ENCODE measurements at regions not wholly inside any gene's neighbourhood (a gene's known extent, or its start where the extent isn't known, plus 50 kb on each side); places are given as distances from the start of the nearest gene placed in this dataset.

DNA sequence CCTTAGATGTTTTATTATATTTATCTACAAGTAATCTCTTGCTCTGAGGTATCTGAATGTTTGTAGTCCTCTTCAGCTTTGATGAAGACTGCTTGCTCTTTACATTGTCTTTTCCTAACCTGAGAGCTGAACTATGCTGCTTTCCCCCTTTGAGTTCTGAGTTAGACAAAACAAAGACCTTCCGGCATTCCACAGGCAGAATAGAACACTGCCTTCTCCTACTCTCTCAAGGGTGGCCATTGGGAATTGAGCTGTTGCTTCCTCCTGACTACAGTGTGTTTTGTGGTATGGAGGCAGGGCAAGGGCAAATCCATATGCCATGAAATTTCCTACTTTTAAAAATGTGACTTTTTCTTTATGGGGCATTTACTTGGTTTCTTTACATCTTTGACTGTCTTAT, 841.0 kb downstream of the FAM133A start:
- Histone ChIP-seq H2AFZ (no peak overlapping the region), H3K4me2 (no peak overlapping the region), H3K27me3 (ENCODE audit: insufficient read depth) (no peaks in the 10 kb centered on the region), H3F3A (replicated peaks; ENCODE audit: low read depth) (no peaks in the 10 kb centered on the region), H4K20me1 (replicated peaks; ENCODE audit: insufficient read depth) (no peaks in the 10 kb centered on the region), H3K27ac (ENCODE audit: low read depth) (0 out of 2 replicates have a peak overlapping the region, but pooled peaks have one; percentile 34), H3K4me3 (no peak overlapping the region), H3K9me2 (ENCODE audit: insufficient read depth) (no peaks in the 10 kb centered on the region), H3K36me3 (ENCODE audit: insufficient read depth) (peaks cover 2% of the 10 kb centered on the region; the same call in 1 of the 2 replicates), H3K79me2 (replicated peaks; ENCODE audit: insufficient read depth) (no peaks in the 10 kb centered on the region), H3K4me1 (ENCODE audit: insufficient read depth) (no peaks in the 10 kb centered on the region; the same call in 1 of the 2 replicates)
- H3K27ac Mint-ChIP-seq, result no peak overlapping the region
- DNase-seq (ENCODE audit: low spot score), result peak; percentile 41
- H3K4me1 Mint-ChIP-seq, result peaks cover 4% of the 10 kb centered on the region; the same call in 2 of the 3 replicates
- TF ChIP-seq ZNF462 (CRISPR knock-in tag; IDR thresholded peaks at IDR 0.05) (no peak), ETS1 (IDR thresholded peaks at IDR 0.05) (no peak), ZNF331 (CRISPR knock-in tag; IDR thresholded peaks at IDR 0.05; ENCODE audit: low read depth) (no peak), STAT1 (IDR thresholded peaks at IDR 0.05; ENCODE audit: unreplicated experiment) (no peak), EZH2 (IDR thresholded peaks at IDR 0.05; ENCODE audit: low read depth, unreplicated experiment) (no peak), ZNF114 (CRISPR knock-in tag; IDR thresholded peaks at IDR 0.05) (no peak), EZH2phosphoT487 (IDR thresholded peaks at IDR 0.05; ENCODE audit: unreplicated experiment) (no peak), JUNB (IDR thresholded peaks at IDR 0.05; ENCODE audit: unreplicated experiment) (no peak), NANOG (IDR thresholded peaks at IDR 0.05; ENCODE audit: borderline replicate concordance) (no peak), CREB1 (CRISPR knock-in tag; IDR thresholded peaks at IDR 0.05; ENCODE audit: low read depth) (no peak), POLR2AphosphoS5 (IDR thresholded peaks at IDR 0.05; ENCODE audit: low read depth) (no peak)
- TF ChIP-seq, protein P1, sequence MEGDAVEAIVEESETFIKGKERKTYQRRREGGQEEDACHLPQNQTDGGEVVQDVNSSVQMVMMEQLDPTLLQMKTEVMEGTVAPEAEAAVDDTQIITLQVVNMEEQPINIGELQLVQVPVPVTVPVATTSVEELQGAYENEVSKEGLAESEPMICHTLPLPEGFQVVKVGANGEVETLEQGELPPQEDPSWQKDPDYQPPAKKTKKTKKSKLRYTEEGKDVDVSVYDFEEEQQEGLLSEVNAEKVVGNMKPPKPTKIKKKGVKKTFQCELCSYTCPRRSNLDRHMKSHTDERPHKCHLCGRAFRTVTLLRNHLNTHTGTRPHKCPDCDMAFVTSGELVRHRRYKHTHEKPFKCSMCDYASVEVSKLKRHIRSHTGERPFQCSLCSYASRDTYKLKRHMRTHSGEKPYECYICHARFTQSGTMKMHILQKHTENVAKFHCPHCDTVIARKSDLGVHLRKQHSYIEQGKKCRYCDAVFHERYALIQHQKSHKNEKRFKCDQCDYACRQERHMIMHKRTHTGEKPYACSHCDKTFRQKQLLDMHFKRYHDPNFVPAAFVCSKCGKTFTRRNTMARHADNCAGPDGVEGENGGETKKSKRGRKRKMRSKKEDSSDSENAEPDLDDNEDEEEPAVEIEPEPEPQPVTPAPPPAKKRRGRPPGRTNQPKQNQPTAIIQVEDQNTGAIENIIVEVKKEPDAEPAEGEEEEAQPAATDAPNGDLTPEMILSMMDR (conservative IDR thresholded peaks at IDR 0.05; ENCODE audit: low read depth in 2 of 2), result no peak
- TF ChIP-seq, protein P2, sequence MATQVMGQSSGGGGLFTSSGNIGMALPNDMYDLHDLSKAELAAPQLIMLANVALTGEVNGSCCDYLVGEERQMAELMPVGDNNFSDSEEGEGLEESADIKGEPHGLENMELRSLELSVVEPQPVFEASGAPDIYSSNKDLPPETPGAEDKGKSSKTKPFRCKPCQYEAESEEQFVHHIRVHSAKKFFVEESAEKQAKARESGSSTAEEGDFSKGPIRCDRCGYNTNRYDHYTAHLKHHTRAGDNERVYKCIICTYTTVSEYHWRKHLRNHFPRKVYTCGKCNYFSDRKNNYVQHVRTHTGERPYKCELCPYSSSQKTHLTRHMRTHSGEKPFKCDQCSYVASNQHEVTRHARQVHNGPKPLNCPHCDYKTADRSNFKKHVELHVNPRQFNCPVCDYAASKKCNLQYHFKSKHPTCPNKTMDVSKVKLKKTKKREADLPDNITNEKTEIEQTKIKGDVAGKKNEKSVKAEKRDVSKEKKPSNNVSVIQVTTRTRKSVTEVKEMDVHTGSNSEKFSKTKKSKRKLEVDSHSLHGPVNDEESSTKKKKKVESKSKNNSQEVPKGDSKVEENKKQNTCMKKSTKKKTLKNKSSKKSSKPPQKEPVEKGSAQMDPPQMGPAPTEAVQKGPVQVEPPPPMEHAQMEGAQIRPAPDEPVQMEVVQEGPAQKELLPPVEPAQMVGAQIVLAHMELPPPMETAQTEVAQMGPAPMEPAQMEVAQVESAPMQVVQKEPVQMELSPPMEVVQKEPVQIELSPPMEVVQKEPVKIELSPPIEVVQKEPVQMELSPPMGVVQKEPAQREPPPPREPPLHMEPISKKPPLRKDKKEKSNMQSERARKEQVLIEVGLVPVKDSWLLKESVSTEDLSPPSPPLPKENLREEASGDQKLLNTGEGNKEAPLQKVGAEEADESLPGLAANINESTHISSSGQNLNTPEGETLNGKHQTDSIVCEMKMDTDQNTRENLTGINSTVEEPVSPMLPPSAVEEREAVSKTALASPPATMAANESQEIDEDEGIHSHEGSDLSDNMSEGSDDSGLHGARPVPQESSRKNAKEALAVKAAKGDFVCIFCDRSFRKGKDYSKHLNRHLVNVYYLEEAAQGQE (IDR thresholded peaks at IDR 0.05; ENCODE audit: unreplicated experiment), result no peak
- H3K9me3 Mint-ChIP-seq, result peaks cover 12% of the 10 kb centered on the region; the same call in 2 of the 3 replicates
- H3K27me3 Mint-ChIP-seq (ENCODE audit: insufficient read depth, low read depth, poor library complexity), result no peaks in the 10 kb centered on the region
- H3K4me3 Mint-ChIP-seq, result no peak overlapping the region
- peaks cover 16% of the 10 kb centered on the region; the same call in 2 of the 3 replicates for H3K36me3 Mint-ChIP-seq (ENCODE audit: low read depth)
- ATAC-seq, result peak; percentile 56

All from GM23338 (cell line).